ENCODE measurements at regions not wholly inside any gene's neighbourhood (a gene's known extent, or its start where the extent isn't known, plus 50 kb on each side); places are given as distances from the start of the nearest gene placed in this dataset.

GRCh38 chr22:18731075-18731666, 119.5 kb upstream of the RIMBP3 start:
- DNase-seq (ENCODE audit: low read depth): no peak

GRCh38 chr22:18730410-18730809, 118.7 kb upstream of the RIMBP3 start:
- DNase-seq (ENCODE audit: low read depth): peak; percentile 54
